SK-N-SH treated with all-trans-retinoic acid at 6 μM for 48 hours (cell line): ENCODE measurements at regions not wholly inside any gene's neighbourhood (a gene's known extent, or its start where the extent isn't known, plus 50 kb on each side); places are given as distances from the start of the nearest gene placed in this dataset.

ENCODE experiments used
- ATAC-seq: fragments of 200-7000 bp; cut with Tn5 transposase; 3 replicates; pipeline ENCODE4 v1.9.1; 2020; ENCODE audit warnings: mild to moderate bottlenecking, moderate library complexity
- ARNTL ChIP-seq: fragments of 450-650 bp; formaldehyde crosslinking; IDR thresholded peaks from 2 replicates; pipeline ENCODE4 v1.5.0; 2020; ENCODE audit warnings: low read depth, mild to moderate bottlenecking, moderate library complexity, borderline replicate concordance
- BACH2 ChIP-seq: fragments of 250-450 bp; sonication (Bioruptor Pico); IDR thresholded peaks from 2 replicates; pipeline ENCODE4 v1.9.0; 2021; ENCODE audit warnings: mild to moderate bottlenecking, borderline replicate concordance
- CSDC2 ChIP-seq: fragments of 250-450 bp; sonication (Bioruptor Pico); IDR thresholded peaks from 2 replicates; pipeline ENCODE4 v1.5.0; 2020; ENCODE audit warnings: mild to moderate bottlenecking, moderate library complexity
- GLIS3 ChIP-seq: fragments of 250-450 bp; sonication (Bioruptor Pico); IDR thresholded peaks from 2 replicates; pipeline ENCODE4 v1.5.0; 2020; ENCODE audit warnings: mild to moderate bottlenecking, moderate library complexity
- ISL1 ChIP-seq: fragments of 250-450 bp; sonication (Bioruptor Pico); IDR thresholded peaks from 2 replicates; pipeline ENCODE4 v2.1.2; 2022; ENCODE audit warnings: mild to moderate bottlenecking, moderate library complexity
- OSR1 ChIP-seq: fragments of 250-450 bp; sonication (Bioruptor Pico); IDR thresholded peaks from 2 replicates; pipeline ENCODE4 v1.8.0; 2022; ENCODE audit warnings: moderate library complexity, mild to moderate bottlenecking, inconsistent platforms
- PPARA ChIP-seq: fragments of 250-450 bp; sonication (Bioruptor Pico); IDR thresholded peaks from 2 replicates; pipeline ENCODE4 v1.5.0; 2020; ENCODE audit warnings: mild to moderate bottlenecking, borderline replicate concordance
- RARB ChIP-seq: fragments of 250-450 bp; sonication (Bioruptor Pico); IDR thresholded peaks from 2 replicates; pipeline ENCODE4 v1.8.0; 2021; ENCODE audit warnings: mild to moderate bottlenecking, moderate library complexity
- TCF4 ChIP-seq: fragments of 250-450 bp; sonication (Bioruptor Pico); IDR thresholded peaks from 2 replicates; pipeline ENCODE4 v1.8.0; 2021; ENCODE audit warnings: mild to moderate bottlenecking, moderate library complexity, borderline replicate concordance
- ZC3H10 ChIP-seq: fragments of 250-450 bp; sonication (Bioruptor Pico); IDR thresholded peaks from 2 replicates; pipeline ENCODE4 v1.5.1; 2021; ENCODE audit warnings: mild to moderate bottlenecking, moderate library complexity
- ZFP3 ChIP-seq: fragments of 250-450 bp; sonication (Bioruptor Pico); IDR thresholded peaks from 2 replicates; pipeline ENCODE4 v1.5.0; 2020; ENCODE audit warnings: mild to moderate bottlenecking, moderate library complexity
- ZFP30 ChIP-seq: fragments of 450-650 bp; formaldehyde crosslinking; IDR thresholded peaks from 2 replicates; pipeline ENCODE4 v1.5.0; 2022; ENCODE audit warnings: mild to moderate bottlenecking, moderate library complexity
- ZNF565 ChIP-seq: fragments of 450-650 bp; formaldehyde crosslinking; conservative IDR thresholded peaks from 2 replicates; pipeline ENCODE4 v1.5.0; 2020; ENCODE audit warnings: low read depth, mild to moderate bottlenecking, moderate library complexity
- ZNF70 ChIP-seq: fragments of 450-650 bp; formaldehyde crosslinking; IDR thresholded peaks from 2 replicates; pipeline ENCODE4 v1.5.0; 2020; ENCODE audit warnings: mild to moderate bottlenecking, moderate library complexity
- ZNF8 ChIP-seq: fragments of 450-650 bp; formaldehyde crosslinking; IDR thresholded peaks from 2 replicates; pipeline ENCODE4 v1.5.0; 2020; ENCODE audit warnings: mild to moderate bottlenecking, moderate library complexity
- TF ChIP-seq, protein P1 (sequence below): fragments of 250-450 bp; sonication (Bioruptor Pico); IDR thresholded peaks from 2 replicates; pipeline ENCODE4 v1.8.0; 2020; ENCODE audit warnings: mild to moderate bottlenecking, moderate library complexity, borderline replicate concordance
- TF ChIP-seq, protein P2 (sequence below): fragments of 250-450 bp; sonication (Bioruptor Pico); IDR thresholded peaks from 2 replicates; pipeline ENCODE4 v1.5.1; 2020; ENCODE audit warnings: low read depth, mild to moderate bottlenecking, moderate library complexity
- TF ChIP-seq, protein P3 (sequence below): fragments of 250-450 bp; sonication (Bioruptor Pico); IDR thresholded peaks from 2 replicates; pipeline ENCODE4 v1.5.0; 2020; ENCODE audit warnings: mild to moderate bottlenecking, moderate library complexity
- TF ChIP-seq, protein P4 (sequence below): fragments of 250-450 bp; sonication (Bioruptor Pico); IDR thresholded peaks from 2 replicates; pipeline ENCODE4 v1.5.1; 2021; ENCODE audit warnings: mild to moderate bottlenecking, moderate library complexity
- TF ChIP-seq, protein P5 (sequence below): fragments of 250-450 bp; sonication (Bioruptor Pico); IDR thresholded peaks from 2 replicates; pipeline ENCODE4 v1.8.0; 2021; ENCODE audit warnings: low read depth, mild to moderate bottlenecking, moderate library complexity, borderline replicate concordance

DNA sequence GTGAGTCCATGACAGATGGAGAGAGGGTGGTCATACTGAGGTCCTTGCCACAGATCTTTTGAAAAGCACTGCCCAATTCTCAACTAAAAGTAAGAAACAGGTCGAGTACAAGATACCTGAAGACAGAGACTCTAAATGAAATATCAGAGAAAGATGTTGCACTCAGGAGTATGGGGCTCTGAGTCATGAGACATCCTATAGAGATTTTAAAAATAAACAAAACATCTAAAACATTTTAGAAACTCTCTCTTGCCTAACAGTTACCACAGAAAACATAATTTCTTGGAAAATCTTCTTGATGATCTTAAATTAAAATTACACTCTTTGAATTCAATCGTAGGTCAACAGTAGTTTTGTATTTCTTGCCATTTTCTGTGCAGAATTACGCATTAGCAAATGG lies 348.9 kb upstream of the MARCKS start:
- TF ChIP-seq OSR1 (CRISPR knock-in tag) (no peak), PPARA (CRISPR knock-in tag) (no peak), CSDC2 (CRISPR knock-in tag) (no peak), ISL1 (no peak), RARB (CRISPR knock-in tag) (no peak)
- ATAC-seq, result no peak

DNA sequence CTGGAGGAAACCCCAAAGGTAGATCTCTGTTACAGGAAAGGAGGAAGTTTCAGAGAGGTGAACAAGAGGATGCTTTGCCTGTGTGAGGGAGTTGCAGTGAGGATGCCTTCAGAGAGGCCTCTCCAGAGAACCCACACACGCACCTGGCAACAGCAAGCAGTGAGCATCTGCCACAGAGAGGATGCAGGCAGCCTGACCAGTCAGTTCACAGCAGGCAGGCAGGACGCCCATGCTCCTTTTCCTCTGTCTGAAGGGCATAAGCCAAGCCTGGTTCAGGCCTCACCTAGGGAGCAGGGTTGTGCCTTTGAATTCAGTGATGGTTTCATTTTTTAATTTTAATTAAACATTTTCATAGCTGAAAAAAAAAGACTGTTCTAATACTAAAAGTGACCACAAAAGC lies 346.0 kb upstream of the MARCKS start:
- no peak for TF ChIP-seq ZNF70 (CRISPR knock-in tag)
- TF ChIP-seq, protein P1, sequence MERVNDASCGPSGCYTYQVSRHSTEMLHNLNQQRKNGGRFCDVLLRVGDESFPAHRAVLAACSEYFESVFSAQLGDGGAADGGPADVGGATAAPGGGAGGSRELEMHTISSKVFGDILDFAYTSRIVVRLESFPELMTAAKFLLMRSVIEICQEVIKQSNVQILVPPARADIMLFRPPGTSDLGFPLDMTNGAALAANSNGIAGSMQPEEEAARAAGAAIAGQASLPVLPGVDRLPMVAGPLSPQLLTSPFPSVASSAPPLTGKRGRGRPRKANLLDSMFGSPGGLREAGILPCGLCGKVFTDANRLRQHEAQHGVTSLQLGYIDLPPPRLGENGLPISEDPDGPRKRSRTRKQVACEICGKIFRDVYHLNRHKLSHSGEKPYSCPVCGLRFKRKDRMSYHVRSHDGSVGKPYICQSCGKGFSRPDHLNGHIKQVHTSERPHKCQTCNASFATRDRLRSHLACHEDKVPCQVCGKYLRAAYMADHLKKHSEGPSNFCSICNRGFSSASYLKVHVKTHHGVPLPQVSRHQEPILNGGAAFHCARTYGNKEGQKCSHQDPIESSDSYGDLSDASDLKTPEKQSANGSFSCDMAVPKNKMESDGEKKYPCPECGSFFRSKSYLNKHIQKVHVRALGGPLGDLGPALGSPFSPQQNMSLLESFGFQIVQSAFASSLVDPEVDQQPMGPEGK (CRISPR knock-in tag), result no peak
- no peak for TF ChIP-seq RARB (CRISPR knock-in tag)
- TF ChIP-seq GLIS3 (CRISPR knock-in tag), result no peak
- TF ChIP-seq, protein P2, sequence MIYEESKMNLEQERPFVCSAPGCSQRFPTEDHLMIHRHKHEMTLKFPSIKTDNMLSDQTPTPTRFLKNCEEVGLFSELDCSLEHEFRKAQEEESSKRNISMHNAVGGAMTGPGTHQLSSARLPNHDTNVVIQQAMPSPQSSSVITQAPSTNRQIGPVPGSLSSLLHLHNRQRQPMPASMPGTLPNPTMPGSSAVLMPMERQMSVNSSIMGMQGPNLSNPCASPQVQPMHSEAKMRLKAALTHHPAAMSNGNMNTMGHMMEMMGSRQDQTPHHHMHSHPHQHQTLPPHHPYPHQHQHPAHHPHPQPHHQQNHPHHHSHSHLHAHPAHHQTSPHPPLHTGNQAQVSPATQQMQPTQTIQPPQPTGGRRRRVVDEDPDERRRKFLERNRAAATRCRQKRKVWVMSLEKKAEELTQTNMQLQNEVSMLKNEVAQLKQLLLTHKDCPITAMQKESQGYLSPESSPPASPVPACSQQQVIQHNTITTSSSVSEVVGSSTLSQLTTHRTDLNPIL, result no peak
- TF ChIP-seq, protein P3, sequence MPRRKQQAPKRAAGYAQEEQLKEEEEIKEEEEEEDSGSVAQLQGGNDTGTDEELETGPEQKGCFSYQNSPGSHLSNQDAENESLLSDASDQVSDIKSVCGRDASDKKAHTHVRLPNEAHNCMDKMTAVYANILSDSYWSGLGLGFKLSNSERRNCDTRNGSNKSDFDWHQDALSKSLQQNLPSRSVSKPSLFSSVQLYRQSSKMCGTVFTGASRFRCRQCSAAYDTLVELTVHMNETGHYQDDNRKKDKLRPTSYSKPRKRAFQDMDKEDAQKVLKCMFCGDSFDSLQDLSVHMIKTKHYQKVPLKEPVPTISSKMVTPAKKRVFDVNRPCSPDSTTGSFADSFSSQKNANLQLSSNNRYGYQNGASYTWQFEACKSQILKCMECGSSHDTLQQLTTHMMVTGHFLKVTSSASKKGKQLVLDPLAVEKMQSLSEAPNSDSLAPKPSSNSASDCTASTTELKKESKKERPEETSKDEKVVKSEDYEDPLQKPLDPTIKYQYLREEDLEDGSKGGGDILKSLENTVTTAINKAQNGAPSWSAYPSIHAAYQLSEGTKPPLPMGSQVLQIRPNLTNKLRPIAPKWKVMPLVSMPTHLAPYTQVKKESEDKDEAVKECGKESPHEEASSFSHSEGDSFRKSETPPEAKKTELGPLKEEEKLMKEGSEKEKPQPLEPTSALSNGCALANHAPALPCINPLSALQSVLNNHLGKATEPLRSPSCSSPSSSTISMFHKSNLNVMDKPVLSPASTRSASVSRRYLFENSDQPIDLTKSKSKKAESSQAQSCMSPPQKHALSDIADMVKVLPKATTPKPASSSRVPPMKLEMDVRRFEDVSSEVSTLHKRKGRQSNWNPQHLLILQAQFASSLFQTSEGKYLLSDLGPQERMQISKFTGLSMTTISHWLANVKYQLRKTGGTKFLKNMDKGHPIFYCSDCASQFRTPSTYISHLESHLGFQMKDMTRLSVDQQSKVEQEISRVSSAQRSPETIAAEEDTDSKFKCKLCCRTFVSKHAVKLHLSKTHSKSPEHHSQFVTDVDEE (CRISPR knock-in tag), result no peak
- ATAC-seq, result no peak

DNA sequence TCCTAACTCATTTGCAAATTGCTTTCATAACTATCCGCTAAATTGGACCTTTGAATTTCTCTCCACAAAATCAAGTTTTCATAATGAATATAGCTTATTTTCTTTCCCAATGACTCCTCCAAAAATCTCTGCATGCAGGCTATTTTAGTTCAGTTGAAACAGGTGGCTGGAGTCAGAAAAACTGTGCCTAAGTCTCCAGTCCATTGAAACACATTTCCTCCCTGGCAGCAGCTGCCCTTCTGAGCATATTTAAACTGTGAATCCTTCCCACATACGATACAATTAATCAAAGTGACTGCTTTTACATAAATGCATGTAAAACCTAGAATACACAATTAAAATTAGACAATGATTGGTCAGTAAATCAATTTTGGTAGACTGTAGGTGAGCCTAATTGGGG lies 344.6 kb upstream of the MARCKS start:
- ATAC-seq, result no peak
- no peak for TF ChIP-seq ZNF70 (CRISPR knock-in tag)
- TF ChIP-seq ZNF565 (CRISPR knock-in tag), result no peak
- TF ChIP-seq ZNF8 (CRISPR knock-in tag), result no peak
- TF ChIP-seq ISL1, result no peak
- no peak for TF ChIP-seq ZFP30
- TF ChIP-seq, protein P4, sequence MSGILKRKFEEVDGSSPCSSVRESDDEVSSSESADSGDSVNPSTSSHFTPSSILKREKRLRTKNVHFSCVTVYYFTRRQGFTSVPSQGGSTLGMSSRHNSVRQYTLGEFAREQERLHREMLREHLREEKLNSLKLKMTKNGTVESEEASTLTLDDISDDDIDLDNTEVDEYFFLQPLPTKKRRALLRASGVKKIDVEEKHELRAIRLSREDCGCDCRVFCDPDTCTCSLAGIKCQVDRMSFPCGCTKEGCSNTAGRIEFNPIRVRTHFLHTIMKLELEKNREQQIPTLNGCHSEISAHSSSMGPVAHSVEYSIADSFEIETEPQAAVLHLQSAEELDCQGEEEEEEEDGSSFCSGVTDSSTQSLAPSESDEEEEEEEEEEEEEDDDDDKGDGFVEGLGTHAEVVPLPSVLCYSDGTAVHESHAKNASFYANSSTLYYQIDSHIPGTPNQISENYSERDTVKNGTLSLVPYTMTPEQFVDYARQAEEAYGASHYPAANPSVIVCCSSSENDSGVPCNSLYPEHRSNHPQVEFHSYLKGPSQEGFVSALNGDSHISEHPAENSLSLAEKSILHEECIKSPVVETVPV (CRISPR knock-in tag), result no peak
- TF ChIP-seq BACH2, result no peak
- TF ChIP-seq, protein P5, sequence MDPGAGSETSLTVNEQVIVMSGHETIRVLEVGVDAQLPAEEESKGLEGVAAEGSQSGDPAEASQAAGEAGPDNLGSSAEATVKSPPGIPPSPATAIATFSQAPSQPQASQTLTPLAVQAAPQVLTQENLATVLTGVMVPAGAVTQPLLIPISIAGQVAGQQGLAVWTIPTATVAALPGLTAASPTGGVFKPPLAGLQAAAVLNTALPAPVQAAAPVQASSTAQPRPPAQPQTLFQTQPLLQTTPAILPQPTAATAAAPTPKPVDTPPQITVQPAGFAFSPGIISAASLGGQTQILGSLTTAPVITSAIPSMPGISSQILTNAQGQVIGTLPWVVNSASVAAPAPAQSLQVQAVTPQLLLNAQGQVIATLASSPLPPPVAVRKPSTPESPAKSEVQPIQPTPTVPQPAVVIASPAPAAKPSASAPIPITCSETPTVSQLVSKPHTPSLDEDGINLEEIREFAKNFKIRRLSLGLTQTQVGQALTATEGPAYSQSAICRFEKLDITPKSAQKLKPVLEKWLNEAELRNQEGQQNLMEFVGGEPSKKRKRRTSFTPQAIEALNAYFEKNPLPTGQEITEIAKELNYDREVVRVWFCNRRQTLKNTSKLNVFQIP (CRISPR knock-in tag), result no peak
- no peak for TF ChIP-seq CSDC2 (CRISPR knock-in tag)
- no peak for TF ChIP-seq ARNTL
- no peak for TF ChIP-seq ZFP3 (CRISPR knock-in tag)
- TF ChIP-seq, all 23 proteins: peak for 0

DNA sequence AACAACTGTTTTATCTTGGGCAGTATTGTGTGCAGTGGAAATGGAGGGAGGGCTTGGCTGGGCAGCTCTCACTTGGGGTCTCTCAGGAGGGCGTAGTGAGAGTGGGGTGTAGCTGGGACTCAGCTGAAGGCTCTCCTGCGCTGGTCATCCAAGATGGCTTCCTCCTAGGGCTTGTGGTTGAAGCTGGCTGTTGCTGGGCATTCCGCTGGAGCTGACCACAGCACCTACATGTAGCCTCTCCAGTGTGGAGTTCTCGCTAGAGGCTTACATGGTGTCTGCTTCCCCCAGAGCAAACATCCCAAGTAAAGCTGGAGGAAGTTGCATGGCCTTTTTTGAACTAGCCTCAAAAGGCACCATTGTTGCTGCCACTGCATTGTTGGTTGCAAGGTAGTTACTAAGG lies 344.1 kb upstream of the MARCKS start:
- no peak for ATAC-seq
- no peak for TF ChIP-seq ARNTL
- no peak for TF ChIP-seq OSR1 (CRISPR knock-in tag)
- TF ChIP-seq ZFP3 (CRISPR knock-in tag), result no peak
- no peak for TF ChIP-seq TCF4
- TF ChIP-seq ZFP30, result no peak
- no peak for TF ChIP-seq ZNF8 (CRISPR knock-in tag)
- TF ChIP-seq GLIS3 (CRISPR knock-in tag), result no peak
- TF ChIP-seq, protein P3 (CRISPR knock-in tag), result no peak
- no peak for TF ChIP-seq ISL1
- TF ChIP-seq CSDC2 (CRISPR knock-in tag), result no peak
- TF ChIP-seq, protein P4 (CRISPR knock-in tag), result no peak
- TF ChIP-seq RARB (CRISPR knock-in tag), result no peak
- TF ChIP-seq ZC3H10 (CRISPR knock-in tag), result no peak
- TF ChIP-seq BACH2, result no peak
- TF ChIP-seq, protein P5 (CRISPR knock-in tag), result no peak
